ENCODE measurements at regions not wholly inside any gene's neighbourhood (a gene's known extent, or its start where the extent isn't known, plus 50 kb on each side); places are given as distances from the start of the nearest gene placed in this dataset.
"Not testable (repeated sequence)": the region's sequence is repeated elsewhere in the genome, so short reads cannot be mapped to it uniquely, and the experiment has no call there.

GRCh38 chr6:139882234-139882633 is 507.8 kb upstream of the CITED2 start:
- DNase-seq, result no peak

- DNase-seq, result no peak
Measured at GRCh38 chr6:139881728-139882211, 507.3 kb upstream of the CITED2 start.

GRCh38 chr6:139881236-139881635 is 506.8 kb upstream of the CITED2 start:
- DNase-seq, result no peak

GRCh38 chr6:139879823-139880356 is 505.4 kb upstream of the CITED2 start:
- DNase-seq, result no peak

- DNase-seq, result not testable (repeated sequence)
Measured at GRCh38 chr6:139879241-139879640, 504.8 kb upstream of the CITED2 start.

GRCh38 chr6:139877828-139878405 is 503.5 kb upstream of the CITED2 start:
- DNase-seq, result no peak

GRCh38 chr6:139872665-139873064 is 498.2 kb upstream of the CITED2 start:
- no peak for DNase-seq

GRCh38 chr6:139871803-139872510 is 497.5 kb upstream of the CITED2 start:
- DNase-seq, result no peak

GRCh38 chr6:139871165-139871710 is 496.8 kb upstream of the CITED2 start:
- DNase-seq, result no peak

GRCh38 chr6:139868576-139868975 is 494.1 kb upstream of the CITED2 start:
- DNase-seq, result no peak

- DNase-seq, result no peak
Measured at GRCh38 chr6:139863964-139864363, 489.5 kb upstream of the CITED2 start.

GRCh38 chr6:139863346-139863745 is 488.9 kb upstream of the CITED2 start:
- DNase-seq, result no peak

GRCh38 chr6:139862311-139862710 is 487.9 kb upstream of the CITED2 start:
- DNase-seq, result no peak

- no peak for DNase-seq
Measured at GRCh38 chr6:139860203-139860602, 485.8 kb upstream of the CITED2 start.

- no peak for DNase-seq
Measured at GRCh38 chr6:139858429-139858828, 484.0 kb upstream of the CITED2 start.

GRCh38 chr6:139857143-139857542 is 482.7 kb upstream of the CITED2 start:
- no peak for DNase-seq

GRCh38 chr6:139856562-139856961 is 482.1 kb upstream of the CITED2 start:
- no peak for DNase-seq

GRCh38 chr6:139855671-139856311 is 481.3 kb upstream of the CITED2 start:
- no peak for DNase-seq

- DNase-seq, result no peak
Measured at GRCh38 chr6:139853302-139853992, 479.0 kb upstream of the CITED2 start.

- DNase-seq, result no peak
Measured at GRCh38 chr6:139852488-139853140, 478.2 kb upstream of the CITED2 start.

- DNase-seq, result no peak
Measured at GRCh38 chr6:139852067-139852466, 477.6 kb upstream of the CITED2 start.

GRCh38 chr6:139851206-139851605 is 476.8 kb upstream of the CITED2 start:
- DNase-seq, result no peak

Measured in activated CD4-positive, alpha-beta T cell treated with anti-CD3 and anti-CD28 coated beads, Interleukin-2, amount 50 U/mL, for 1 hour (primary cell).